ENCODE measurements at regions not wholly inside any gene's neighbourhood (a gene's known extent, or its start where the extent isn't known, plus 50 kb on each side); places are given as distances from the start of the nearest gene placed in this dataset.

DNA sequence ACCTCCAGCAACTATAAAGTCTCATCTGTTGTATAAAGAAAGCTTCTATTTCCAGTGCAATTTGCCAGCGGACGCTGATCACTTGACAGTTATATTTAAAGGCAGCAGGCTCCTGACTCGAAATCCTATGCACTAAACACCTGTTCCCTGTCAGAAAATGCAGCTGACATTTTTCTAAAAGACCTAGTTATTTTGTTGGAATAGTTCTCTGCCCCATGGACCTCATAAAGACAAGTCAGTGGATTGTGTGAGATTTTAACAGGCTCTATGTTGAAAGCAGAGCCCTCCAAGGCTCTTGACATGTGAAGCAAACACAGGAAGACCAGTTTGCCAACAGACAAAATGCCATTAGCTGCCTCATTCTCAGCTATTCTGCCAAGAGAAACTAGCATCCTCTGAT, 304.7 kb upstream of the KLF12 start:
- peaks cover 0 to 2% of the 10 kb centered on the region in 2 donors for H3K36me3 Mint-ChIP-seq (ENCODE audit: insufficient read depth in 2 of 2)
- peaks cover 1% of the 10 kb centered on the region for H3K27me3 Mint-ChIP-seq (ENCODE audit: low read depth)
- H3K4me1 Mint-ChIP-seq (ENCODE audit: low read depth): no peaks in the 10 kb centered on the region
- ATAC-seq (replicated peaks in 1 of 2) (no peak), DNase-seq (no peak)
- no peak overlapping the region for H3K27ac Mint-ChIP-seq
- H3K4me3 Mint-ChIP-seq: no peak overlapping the region
- peaks cover 0 to 5% of the 10 kb centered on the region in 2 donors for H3K9me3 Mint-ChIP-seq

DNA sequence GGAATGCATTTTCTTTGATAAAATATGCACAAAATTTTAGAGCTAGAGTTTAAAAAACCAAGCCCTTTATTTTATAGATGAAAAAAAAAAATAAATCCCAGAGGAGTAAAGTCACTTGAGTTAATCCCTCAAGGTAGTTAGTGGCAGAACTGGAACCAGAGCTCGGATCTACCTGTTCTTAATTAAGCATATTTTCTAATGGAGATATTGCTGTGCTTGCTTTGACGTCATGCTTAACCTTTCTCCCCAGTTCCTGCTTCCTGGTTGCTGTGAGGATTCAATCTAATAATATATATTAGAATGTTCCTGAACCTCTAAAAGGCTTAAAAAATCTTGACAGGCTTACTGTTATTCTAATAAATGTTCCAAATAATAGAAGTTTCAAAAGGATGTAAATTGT, 300.6 kb upstream of the KLF12 start:
- DNase-seq (no peak), ATAC-seq (replicated peaks in 1 of 2) (no peak)
- no peaks in the 10 kb centered on the region for H3K27me3 Mint-ChIP-seq (ENCODE audit: low read depth)
- no peak overlapping the region for H3K4me3 Mint-ChIP-seq
- H3K9me3 Mint-ChIP-seq: no peaks in the 10 kb centered on the region
- H3K36me3 Mint-ChIP-seq (ENCODE audit: insufficient read depth in 2 of 2): no peaks in the 10 kb centered on the region
- H3K4me1 Mint-ChIP-seq (ENCODE audit: low read depth): no peaks in the 10 kb centered on the region
- H3K27ac Mint-ChIP-seq: no peak overlapping the region

DNA sequence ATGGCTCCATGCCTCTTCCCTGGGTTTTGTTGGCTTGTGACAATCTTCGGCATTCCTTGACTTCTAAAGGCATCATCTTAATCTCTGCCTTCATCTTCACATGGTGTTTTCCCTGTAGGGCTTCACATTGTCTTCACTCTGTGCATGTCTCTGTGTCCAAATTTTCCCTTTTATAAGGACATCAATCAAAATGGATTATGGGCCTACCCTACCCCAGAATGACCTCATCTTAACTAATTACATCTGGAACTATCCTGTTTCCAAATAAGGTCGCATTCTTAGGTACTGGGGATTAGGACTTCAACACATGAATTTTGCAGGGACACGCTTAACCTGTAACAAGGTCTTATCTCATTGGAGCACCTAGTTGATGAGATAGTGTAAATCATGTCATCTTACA, 290.3 kb upstream of the KLF12 start:
- H3K27me3 Mint-ChIP-seq (ENCODE audit: low read depth): no peaks in the 10 kb centered on the region
- peaks cover 0 to 2% of the 10 kb centered on the region in 2 donors for H3K9me3 Mint-ChIP-seq
- DNase-seq: no peak
- H3K4me3 Mint-ChIP-seq: no peak overlapping the region
- H3K27ac Mint-ChIP-seq: no peak overlapping the region
- H3K36me3 Mint-ChIP-seq (ENCODE audit: insufficient read depth in 2 of 2): no peaks in the 10 kb centered on the region
- peaks cover 5% of the 10 kb centered on the region for H3K4me1 Mint-ChIP-seq (ENCODE audit: low read depth)
- no peak for ATAC-seq (replicated peaks in 1 of 2)

DNA sequence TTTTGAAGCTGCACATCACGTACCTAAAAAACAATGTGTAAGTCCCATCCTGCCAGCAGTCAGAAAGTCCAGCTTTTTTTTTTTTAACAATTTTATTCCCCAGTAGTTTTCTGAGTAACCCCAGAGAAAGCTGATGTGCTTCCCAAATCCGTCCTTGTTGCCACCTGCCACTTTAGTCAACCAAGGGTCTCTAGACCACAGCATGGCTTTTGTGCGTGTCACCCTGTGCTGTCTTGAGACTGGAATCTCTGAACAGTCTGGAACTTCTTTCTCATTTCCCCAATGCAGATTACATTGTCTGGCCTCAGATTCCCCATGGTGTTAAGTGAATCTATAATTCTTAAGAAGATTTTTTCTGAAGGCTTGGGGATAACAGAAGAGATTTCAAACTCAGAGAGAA, 289.2 kb upstream of the KLF12 start:
- Mint-ChIP-seq H3K4me1 (ENCODE audit: low read depth) (peaks cover 5% of the 10 kb centered on the region), H3K27me3 (ENCODE audit: low read depth) (no peaks in the 10 kb centered on the region), H3K4me3 (no peak overlapping the region), H3K27ac (no peak overlapping the region), H3K36me3 (ENCODE audit: insufficient read depth in 2 of 2) (no peaks in the 10 kb centered on the region), H3K9me3 (peaks cover 0 to 2% of the 10 kb centered on the region in 2 donors)
- DNase-seq (no peak), ATAC-seq (replicated peaks in 1 of 2) (no peak)

DNA sequence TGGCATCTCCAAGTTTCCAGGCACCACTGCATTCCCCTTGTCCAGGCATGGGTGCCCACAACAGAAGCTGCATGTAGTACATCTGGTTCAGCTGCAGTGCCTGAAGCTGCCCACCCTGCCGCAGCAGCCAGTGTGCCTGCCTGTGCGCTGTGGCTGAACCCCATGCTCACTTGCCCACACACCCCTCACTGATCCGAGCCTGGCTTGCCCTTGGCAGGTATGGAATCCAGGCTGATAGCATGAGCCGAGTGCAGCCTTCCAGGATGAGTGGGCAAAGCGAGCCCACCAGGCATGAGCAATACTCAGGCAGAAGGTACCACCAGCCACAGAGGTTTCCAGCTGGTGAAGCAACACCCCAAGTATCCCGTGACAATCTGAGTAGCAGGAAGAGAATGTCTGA, 280.3 kb upstream of the KLF12 start:
- ATAC-seq (replicated peaks in 1 of 2) (no peak), DNase-seq (no peak)
- Mint-ChIP-seq H3K27me3 (ENCODE audit: low read depth) (no peaks in the 10 kb centered on the region), H3K9me3 (peaks cover 0 to 5% of the 10 kb centered on the region in 2 donors), H3K27ac (no peak overlapping the region), H3K4me1 (ENCODE audit: low read depth) (no peaks in the 10 kb centered on the region), H3K4me3 (no peak overlapping the region), H3K36me3 (ENCODE audit: insufficient read depth in 2 of 2) (peaks cover 0 to 4% of the 10 kb centered on the region in 2 donors)

DNA sequence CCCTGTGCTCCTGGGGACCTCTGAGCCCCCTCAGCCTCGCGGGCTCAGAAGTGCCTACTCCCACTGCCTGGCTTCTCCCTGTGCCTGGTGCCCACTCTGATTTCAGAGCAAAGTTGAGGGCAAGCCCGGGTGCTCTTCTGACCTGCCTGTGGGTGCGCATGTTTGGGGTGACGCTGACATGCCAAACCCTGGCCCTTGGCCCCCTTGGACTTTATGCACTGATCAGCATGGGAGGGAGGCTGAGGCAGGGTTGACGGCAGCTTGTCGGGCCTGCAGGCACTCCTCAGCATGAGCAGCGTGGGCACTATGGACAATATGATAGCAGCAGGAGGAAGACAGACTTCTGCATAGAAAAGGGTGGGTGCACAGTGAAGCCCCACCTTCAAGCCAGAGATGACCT, 279.3 kb upstream of the KLF12 start:
- Mint-ChIP-seq H3K9me3 (peaks cover 0 to 5% of the 10 kb centered on the region in 2 donors), H3K27me3 (ENCODE audit: low read depth) (no peaks in the 10 kb centered on the region), H3K36me3 (ENCODE audit: insufficient read depth in 2 of 2) (peaks cover 0 to 4% of the 10 kb centered on the region in 2 donors), H3K4me3 (no peak overlapping the region), H3K4me1 (ENCODE audit: low read depth) (no peaks in the 10 kb centered on the region), H3K27ac (no peak overlapping the region)
- DNase-seq (no peak), ATAC-seq (replicated peaks in 1 of 2) (no peak)

DNA sequence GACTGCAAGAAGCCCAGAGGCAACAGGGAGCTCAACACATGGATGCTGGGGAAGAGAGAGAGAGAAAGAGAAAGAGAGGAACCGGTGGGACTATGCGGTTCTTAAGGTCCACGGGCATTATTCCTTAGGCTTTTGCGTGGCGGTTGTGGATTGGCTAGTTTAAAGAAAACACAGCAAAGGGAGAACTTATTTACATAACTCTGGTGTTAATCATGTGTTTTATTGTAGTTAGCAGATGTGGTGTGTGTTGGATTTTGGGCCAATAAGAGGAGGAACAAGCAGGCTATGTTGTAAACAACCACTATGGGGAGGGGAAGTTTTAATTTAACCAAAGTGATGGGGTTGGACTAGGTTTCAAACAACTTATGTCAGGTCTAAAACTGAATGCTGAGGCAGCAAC, 275.3 kb upstream of the KLF12 start:
- Mint-ChIP-seq H3K27ac (no peak overlapping the region), H3K4me1 (ENCODE audit: low read depth) (no peaks in the 10 kb centered on the region), H3K27me3 (ENCODE audit: low read depth) (no peaks in the 10 kb centered on the region), H3K4me3 (no peak overlapping the region), H3K36me3 (ENCODE audit: insufficient read depth in 2 of 2) (peaks cover 2 to 4% of the 10 kb centered on the region in 2 donors), H3K9me3 (peaks cover 0 to 6% of the 10 kb centered on the region in 2 donors)
- no peak for ATAC-seq (replicated peaks in 1 of 2)
- DNase-seq: no peak

DNA sequence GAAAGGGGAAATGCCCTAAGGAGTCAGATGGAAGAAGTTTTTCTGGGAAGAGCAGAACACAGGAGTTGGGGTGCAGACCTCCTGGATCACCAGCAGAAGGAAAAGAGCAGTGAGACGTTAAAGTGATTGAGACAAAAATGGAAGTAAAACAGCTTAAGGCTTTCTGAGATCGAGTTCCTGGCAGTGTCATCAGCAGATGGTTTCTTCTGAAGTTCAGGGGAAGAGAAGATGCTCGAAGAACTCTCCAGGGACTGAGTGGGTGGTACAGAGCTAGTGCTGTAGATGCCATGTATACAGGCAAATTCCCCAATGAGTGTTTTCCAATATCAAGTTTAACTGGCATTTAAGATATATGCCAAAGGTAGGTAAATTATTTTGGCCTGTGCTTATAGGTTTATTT, 272.2 kb upstream of the KLF12 start:
- Mint-ChIP-seq H3K4me3 (peak overlapping the region in 1 of 2 donors; percentile 27), H3K9me3 (peaks cover 0 to 8% of the 10 kb centered on the region in 2 donors), H3K36me3 (ENCODE audit: insufficient read depth in 2 of 2) (peaks cover 2 to 3% of the 10 kb centered on the region in 2 donors), H3K27me3 (ENCODE audit: low read depth) (no peaks in the 10 kb centered on the region), H3K27ac (no peak overlapping the region), H3K4me1 (ENCODE audit: low read depth) (no peaks in the 10 kb centered on the region)
- DNase-seq: no peak
- ATAC-seq (replicated peaks in 1 of 2): no peak

DNA sequence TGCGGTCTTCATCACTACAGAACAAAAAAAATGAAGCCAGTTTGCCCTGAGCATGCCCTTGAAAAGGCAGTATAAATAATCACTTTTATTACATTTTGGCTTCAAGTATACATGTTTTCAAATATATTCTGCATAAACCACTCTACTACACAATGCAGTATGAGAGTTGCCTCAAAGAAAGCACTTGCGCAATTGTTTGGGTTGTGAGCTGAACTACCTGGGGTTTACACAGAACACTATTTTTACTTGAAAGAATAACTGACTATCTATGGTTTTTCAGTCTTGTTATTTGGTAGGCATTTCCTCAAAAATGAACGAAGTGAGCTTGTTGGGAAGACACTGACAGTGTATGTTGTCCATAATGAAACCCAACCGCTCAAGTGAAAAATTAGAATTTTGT, 264.4 kb upstream of the KLF12 start:
- ATAC-seq (replicated peaks in 1 of 2) (no peak), DNase-seq (no peak)
- H3K4me3 Mint-ChIP-seq: no peak overlapping the region
- H3K27ac Mint-ChIP-seq: no peak overlapping the region
- H3K27me3 Mint-ChIP-seq (ENCODE audit: low read depth): no peaks in the 10 kb centered on the region
- no peaks in the 10 kb centered on the region for H3K4me1 Mint-ChIP-seq (ENCODE audit: low read depth)
- peaks cover 1 to 2% of the 10 kb centered on the region in 2 donors for H3K36me3 Mint-ChIP-seq (ENCODE audit: insufficient read depth in 2 of 2)
- H3K9me3 Mint-ChIP-seq: peaks cover 0 to 6% of the 10 kb centered on the region in 2 donors

DNA sequence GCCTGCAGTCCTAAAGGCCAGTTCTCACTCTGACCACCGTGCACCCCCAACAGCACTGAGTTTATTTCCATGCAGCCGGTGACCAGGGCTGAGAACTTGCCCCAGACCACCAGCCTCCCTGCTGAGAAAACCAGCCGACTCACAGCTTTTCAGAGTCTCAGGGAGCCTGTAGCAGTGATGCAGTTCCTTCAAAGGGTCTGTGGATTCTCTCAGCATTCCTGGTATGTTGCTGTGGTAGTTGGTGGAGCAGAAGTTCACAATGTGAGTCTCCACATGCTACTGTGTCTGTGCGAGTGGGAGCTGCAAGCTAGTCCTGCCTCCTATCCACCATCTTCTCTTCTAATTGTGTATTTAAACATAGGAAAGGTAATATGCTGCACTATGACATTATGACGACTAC, 254.9 kb upstream of the KLF12 start:
- no peaks in the 10 kb centered on the region for H3K27me3 Mint-ChIP-seq (ENCODE audit: low read depth)
- peaks cover 5 to 12% of the 10 kb centered on the region in 2 donors for H3K36me3 Mint-ChIP-seq (ENCODE audit: insufficient read depth in 2 of 2)
- no peak overlapping the region for H3K4me3 Mint-ChIP-seq
- DNase-seq: no peak
- H3K9me3 Mint-ChIP-seq: peaks cover 3 to 14% of the 10 kb centered on the region in 2 donors
- H3K27ac Mint-ChIP-seq: no peak overlapping the region
- H3K4me1 Mint-ChIP-seq (ENCODE audit: low read depth): no peaks in the 10 kb centered on the region
- no peak for ATAC-seq (replicated peaks in 1 of 2)

DNA sequence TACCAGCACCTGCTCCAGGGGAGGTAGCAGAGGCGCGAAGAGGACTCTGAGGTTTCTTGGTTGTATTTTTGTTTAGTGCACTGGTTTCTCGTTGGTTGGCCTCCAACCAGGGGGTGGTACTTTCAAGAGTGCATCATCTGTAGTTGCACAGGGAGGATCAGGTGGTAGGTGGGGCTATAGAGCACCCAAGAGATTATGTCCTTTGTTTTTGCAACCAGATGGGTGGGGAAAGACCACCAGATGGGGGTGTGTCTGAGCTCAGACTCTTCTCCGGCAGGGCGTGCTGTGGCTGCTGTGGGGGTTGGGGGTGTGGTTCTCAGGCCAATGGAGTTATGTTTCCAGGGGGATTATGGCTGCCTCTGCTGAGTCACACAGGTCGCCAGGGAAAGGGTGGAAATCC, 254.4 kb upstream of the KLF12 start:
- DNase-seq (no peak), ATAC-seq (replicated peaks in 1 of 2) (no peak)
- no peak overlapping the region for H3K27ac Mint-ChIP-seq
- no peaks in the 10 kb centered on the region for H3K27me3 Mint-ChIP-seq (ENCODE audit: low read depth)
- H3K4me1 Mint-ChIP-seq (ENCODE audit: low read depth): no peaks in the 10 kb centered on the region
- peaks cover 3 to 14% of the 10 kb centered on the region in 2 donors for H3K9me3 Mint-ChIP-seq
- no peak overlapping the region for H3K4me3 Mint-ChIP-seq
- peaks cover 5 to 12% of the 10 kb centered on the region in 2 donors for H3K36me3 Mint-ChIP-seq (ENCODE audit: insufficient read depth in 2 of 2)

DNA sequence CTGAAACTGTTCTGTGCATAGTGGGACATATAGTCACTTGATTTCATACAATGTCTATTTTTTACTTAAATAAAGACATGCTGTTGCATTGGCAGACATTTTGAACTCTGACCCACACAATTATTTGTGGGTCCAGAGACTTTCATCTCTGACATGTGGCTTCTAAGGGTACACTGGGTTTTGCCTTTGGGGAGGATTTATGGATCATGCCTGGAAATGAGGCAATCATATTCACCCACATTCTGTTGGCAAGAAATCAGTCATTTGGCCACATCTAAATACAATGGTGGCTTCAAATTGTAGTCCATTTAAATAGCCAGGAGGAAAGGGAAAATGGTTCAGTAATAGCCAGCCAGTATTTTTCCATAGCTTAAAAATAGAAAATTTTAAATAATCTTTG, 238.3 kb upstream of the KLF12 start:
- Mint-ChIP-seq H3K9me3 (peaks cover 0 to 1% of the 10 kb centered on the region in 2 donors), H3K4me1 (ENCODE audit: low read depth) (no peaks in the 10 kb centered on the region), H3K27me3 (ENCODE audit: low read depth) (no peaks in the 10 kb centered on the region), H3K36me3 (ENCODE audit: insufficient read depth in 2 of 2) (no peaks in the 10 kb centered on the region), H3K27ac (no peak overlapping the region), H3K4me3 (no peak overlapping the region)
- DNase-seq: no peak
- no peak for ATAC-seq (replicated peaks in 1 of 2)

DNA sequence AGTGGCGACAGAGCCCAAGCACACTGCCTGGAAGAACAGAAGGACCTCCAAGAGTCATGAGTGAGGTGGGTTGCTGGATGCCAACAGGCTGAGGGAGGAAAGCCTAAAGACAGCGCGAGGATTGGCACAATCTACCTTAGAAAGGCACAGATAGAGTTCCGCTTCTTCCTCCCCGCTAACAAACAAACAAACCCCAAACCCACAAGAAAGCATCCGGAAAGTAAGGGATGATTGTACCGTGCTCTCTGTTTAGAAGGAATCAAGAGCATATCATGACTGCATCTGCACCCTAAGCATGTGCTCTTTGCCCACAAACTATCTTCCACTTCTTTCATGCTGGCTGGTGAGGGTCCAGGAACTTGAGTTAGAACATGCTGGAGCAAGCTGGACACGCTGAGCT, 233.0 kb upstream of the KLF12 start:
- Mint-ChIP-seq H3K4me3 (no peak overlapping the region), H3K9me3 (peaks cover 2 to 7% of the 10 kb centered on the region in 2 donors), H3K36me3 (ENCODE audit: insufficient read depth in 2 of 2) (peaks cover 0 to 3% of the 10 kb centered on the region in 2 donors), H3K27me3 (ENCODE audit: low read depth) (no peaks in the 10 kb centered on the region), H3K27ac (no peak overlapping the region), H3K4me1 (ENCODE audit: low read depth) (no peaks in the 10 kb centered on the region)
- no peak for DNase-seq
- ATAC-seq (replicated peaks in 1 of 2): peak; percentile 37 to 48

DNA sequence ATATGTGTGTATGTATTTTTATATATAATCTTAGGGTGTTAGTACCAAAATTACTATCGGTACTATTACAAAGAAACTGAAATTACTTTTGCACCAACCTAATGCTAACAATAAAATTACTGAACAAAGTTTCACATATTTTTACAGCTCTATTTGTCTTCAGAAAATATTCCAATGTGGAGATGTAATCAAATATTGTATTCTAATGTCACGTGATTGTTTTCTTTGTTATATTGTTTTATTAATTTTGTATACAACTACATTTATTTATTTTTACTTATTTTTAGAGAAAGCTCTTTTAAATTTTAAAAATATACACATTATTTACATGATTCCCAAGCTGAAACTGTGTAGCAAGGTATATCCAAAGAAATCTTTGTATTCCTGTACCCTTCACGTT, 227.1 kb upstream of the KLF12 start:
- no peak for ATAC-seq (replicated peaks in 1 of 2)
- H3K27ac Mint-ChIP-seq: no peak overlapping the region
- H3K27me3 Mint-ChIP-seq (ENCODE audit: low read depth): no peaks in the 10 kb centered on the region
- no peak for DNase-seq
- H3K4me3 Mint-ChIP-seq: no peak overlapping the region
- H3K36me3 Mint-ChIP-seq (ENCODE audit: insufficient read depth in 2 of 2): peaks cover 0 to 2% of the 10 kb centered on the region in 2 donors
- H3K4me1 Mint-ChIP-seq (ENCODE audit: low read depth): no peaks in the 10 kb centered on the region
- peaks cover 0 to 5% of the 10 kb centered on the region in 2 donors for H3K9me3 Mint-ChIP-seq

Data from activated T-cell treated with anti-CD3 and anti-CD28 coated beads, Interleukin-2, amount 50 U/mL, for 72 hours (primary cell).